ENCODE measurements at regions not wholly inside any gene's neighbourhood (a gene's known extent, or its start where the extent isn't known, plus 50 kb on each side); places are given as distances from the start of the nearest gene placed in this dataset.
"Not testable (repeated sequence)": the region's sequence is repeated elsewhere in the genome, so short reads cannot be mapped to it uniquely, and the experiment has no call there.

DNA sequence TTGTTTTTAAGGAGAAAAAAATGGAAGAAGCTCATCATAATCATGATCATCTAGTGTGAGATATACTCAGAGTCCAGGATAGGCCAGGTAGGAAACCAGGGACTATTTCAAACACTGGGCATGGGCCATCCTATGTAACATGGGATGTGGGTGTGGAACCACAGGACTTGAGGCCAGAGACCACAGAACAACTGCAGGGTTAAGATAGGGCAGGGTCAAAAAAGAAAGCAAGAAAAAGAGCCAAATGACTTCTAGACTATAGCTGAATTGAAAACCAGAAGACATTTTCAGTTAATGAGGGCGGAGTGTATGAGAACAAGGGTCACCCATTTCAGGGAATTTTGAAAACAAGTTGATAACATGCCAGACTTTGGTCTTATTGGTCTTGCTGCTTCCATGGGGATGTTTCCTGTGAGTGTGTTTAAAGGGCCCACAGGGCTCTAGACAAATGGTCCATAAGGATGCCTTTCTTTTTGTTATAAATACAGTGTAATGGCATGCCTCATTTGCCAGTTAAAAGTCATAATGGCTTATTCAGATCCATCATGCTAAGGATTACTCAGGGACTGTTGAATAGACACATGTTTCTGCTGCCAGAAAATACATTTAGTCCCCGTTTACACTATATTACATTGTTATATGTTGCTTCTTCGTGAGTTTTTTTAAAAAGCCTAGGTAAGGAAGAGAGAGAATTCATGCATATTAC is 182.0 kb upstream of the C21orf91 start:
- TF ChIP-seq CTCF (IDR thresholded peaks at IDR 0.05; ENCODE audit: insufficient read depth, low read depth, low read length, missing control alignments): no peak
- no peak overlapping the region for H3K4me3 ChIP-seq (ENCODE audit: low read depth, low read length)
- no peak for DNase-seq (ENCODE audit: low read depth)

GRCh38 chr21:17998599-17998998 is 179.4 kb upstream of the C21orf91 start:
- DNase-seq (ENCODE audit: low read depth); H3K4me3 ChIP-seq (ENCODE audit: low read depth, low read length): not testable (repeated sequence)

- no peak for DNase-seq (ENCODE audit: low read depth)
- H3K4me3 ChIP-seq (ENCODE audit: low read depth, low read length): no peak overlapping the region
- TF ChIP-seq CTCF (IDR thresholded peaks at IDR 0.05; ENCODE audit: insufficient read depth, low read depth, low read length, missing control alignments): no peak
These were observed 170.6 kb upstream of the C21orf91 start for GRCh38 chr21:17989780-17990179.

GRCh38 chr21:17988102-17988437 is 168.9 kb upstream of the C21orf91 start:
- no peak for TF ChIP-seq CTCF (IDR thresholded peaks at IDR 0.05; ENCODE audit: insufficient read depth, low read depth, low read length, missing control alignments)
- H3K4me3 ChIP-seq (ENCODE audit: low read depth, low read length): no peak overlapping the region
- DNase-seq (ENCODE audit: low read depth): no peak

- no peak for TF ChIP-seq CTCF (IDR thresholded peaks at IDR 0.05; ENCODE audit: insufficient read depth, low read depth, low read length, missing control alignments)
- H3K4me3 ChIP-seq (ENCODE audit: low read depth, low read length): no peak overlapping the region
- DNase-seq (ENCODE audit: low read depth): no peak
These were observed 168.4 kb upstream of the C21orf91 start for GRCh38 chr21:17987382-17988101.

DNA sequence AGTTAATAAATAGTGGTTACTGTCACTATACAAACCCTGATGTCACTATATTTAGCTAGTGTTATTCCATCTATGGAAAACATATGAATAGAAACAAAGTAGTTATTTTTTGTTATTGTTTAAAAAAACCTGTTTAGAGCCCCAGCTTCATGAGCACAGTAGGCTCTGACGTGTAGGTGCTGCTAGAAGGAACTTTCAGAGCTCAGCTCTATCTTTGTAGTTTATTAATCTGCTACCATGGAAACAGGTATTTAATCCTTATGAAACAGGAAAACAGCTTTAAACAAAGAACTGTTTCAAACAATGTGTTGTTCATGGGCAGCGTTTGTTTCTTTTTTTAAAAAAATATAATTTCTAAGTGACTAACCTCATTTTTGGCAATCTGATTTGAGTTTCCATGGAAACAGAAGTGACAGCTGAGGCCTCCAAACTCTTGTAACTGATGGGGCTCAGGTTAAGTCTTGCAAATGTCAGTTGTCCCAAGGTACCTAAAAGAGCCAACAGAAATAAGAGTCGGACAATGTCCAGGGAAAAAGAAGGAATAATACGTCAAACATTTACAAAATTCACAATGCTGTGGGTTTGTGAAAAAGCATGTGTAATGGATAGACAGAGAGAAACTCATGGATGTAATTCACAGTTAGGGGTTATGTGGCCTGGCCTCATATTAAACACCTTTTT is 162.0 kb upstream of the C21orf91 start:
- DNase-seq (ENCODE audit: low read depth): no peak
- no peak for TF ChIP-seq CTCF (IDR thresholded peaks at IDR 0.05; ENCODE audit: insufficient read depth, low read depth, low read length, missing control alignments)
- no peak overlapping the region for H3K4me3 ChIP-seq (ENCODE audit: low read depth, low read length)

GRCh38 chr21:17979763-17980162 is 160.6 kb upstream of the C21orf91 start:
- no peak for DNase-seq (ENCODE audit: low read depth)
- TF ChIP-seq CTCF (IDR thresholded peaks at IDR 0.05; ENCODE audit: insufficient read depth, low read depth, low read length, missing control alignments): no peak
- no peak overlapping the region for H3K4me3 ChIP-seq (ENCODE audit: low read depth, low read length)

Data from GM12865 (cell line).